ENCODE measurements at regions not wholly inside any gene's neighbourhood (a gene's known extent, or its start where the extent isn't known, plus 50 kb on each side); places are given as distances from the start of the nearest gene placed in this dataset.

- TF ChIP-seq POLR2A (IDR thresholded peaks at IDR 0.05) (no peak), CTCF (IDR thresholded peaks at IDR 0.05) (no peak), POLR2AphosphoS5 (IDR thresholded peaks at IDR 0.05) (no peak)
These were observed 282.2 kb downstream of the NSUN3 start for GRCh38 chr3:94345101-94345500.

Data from transverse colon (tissue), 4 donors.